ENCODE measurements at regions not wholly inside any gene's neighbourhood (a gene's known extent, or its start where the extent isn't known, plus 50 kb on each side); places are given as distances from the start of the nearest gene placed in this dataset.
"Not testable (repeated sequence)": the region's sequence is repeated elsewhere in the genome, so short reads cannot be mapped to it uniquely, and the experiment has no call there.

- no peak for DNase-seq (ENCODE audit: low spot score)
Measured at GRCh38 chr14:77985211-77985615, 185.0 kb upstream of the NRXN3 start.

GRCh38 chr14:77986773-77987172 lies 183.4 kb upstream of the NRXN3 start:
- DNase-seq (ENCODE audit: low spot score): no peak

- no peak for DNase-seq (ENCODE audit: low spot score)
Measured at GRCh38 chr14:77988096-77988870, 181.9 kb upstream of the NRXN3 start.

GRCh38 chr14:77988970-77989369 lies 181.2 kb upstream of the NRXN3 start:
- DNase-seq (ENCODE audit: low spot score): no peak

GRCh38 chr14:77989441-77989991 lies 180.7 kb upstream of the NRXN3 start:
- no peak for DNase-seq (ENCODE audit: low spot score)

GRCh38 chr14:77990337-77990736 lies 179.8 kb upstream of the NRXN3 start:
- no peak for DNase-seq (ENCODE audit: low spot score)

- no peak for DNase-seq (ENCODE audit: low spot score)
Measured at GRCh38 chr14:77991128-77991772, 178.9 kb upstream of the NRXN3 start.

- peak; percentile 51 for DNase-seq (ENCODE audit: low spot score)
Measured at GRCh38 chr14:78005325-78005724, 164.8 kb upstream of the NRXN3 start.

GRCh38 chr14:78007160-78007559 lies 163.0 kb upstream of the NRXN3 start:
- DNase-seq (ENCODE audit: low spot score): no peak

GRCh38 chr14:78010688-78011087 lies 159.5 kb upstream of the NRXN3 start:
- DNase-seq (ENCODE audit: low spot score): no peak

GRCh38 chr14:78013911-78014310 lies 156.3 kb upstream of the NRXN3 start:
- DNase-seq (ENCODE audit: low spot score): not testable (repeated sequence)

GRCh38 chr14:78016532-78016931 lies 153.6 kb upstream of the NRXN3 start:
- no peak for DNase-seq (ENCODE audit: low spot score)

- no peak for DNase-seq (ENCODE audit: low spot score)
Measured at GRCh38 chr14:78018283-78018682, 151.9 kb upstream of the NRXN3 start.

GRCh38 chr14:78022059-78022458 lies 148.1 kb upstream of the NRXN3 start:
- DNase-seq (ENCODE audit: low spot score): peak; percentile 68

GRCh38 chr14:78023112-78023511 lies 147.1 kb upstream of the NRXN3 start:
- no peak for DNase-seq (ENCODE audit: low spot score)

GRCh38 chr14:78028471-78028870 lies 141.7 kb upstream of the NRXN3 start:
- no peak for DNase-seq (ENCODE audit: low spot score)

- DNase-seq (ENCODE audit: low spot score): peak; percentile 12
Measured at GRCh38 chr14:78029601-78030372, 140.4 kb upstream of the NRXN3 start.

GRCh38 chr14:78043349-78043748 lies 126.8 kb upstream of the NRXN3 start:
- DNase-seq (ENCODE audit: low spot score): no peak

GRCh38 chr14:78048120-78048519 lies 122.1 kb upstream of the NRXN3 start:
- no peak for DNase-seq (ENCODE audit: low spot score)

GRCh38 chr14:78056890-78057289 lies 113.3 kb upstream of the NRXN3 start:
- not testable (repeated sequence) for DNase-seq (ENCODE audit: low spot score)

GRCh38 chr14:78070344-78070743 lies 99.8 kb upstream of the NRXN3 start:
- DNase-seq (ENCODE audit: low spot score): no peak

- DNase-seq (ENCODE audit: low spot score): no peak
Measured at GRCh38 chr14:78071016-78071549, 99.1 kb upstream of the NRXN3 start.
